Tibial artery (tissue), 4 donors: ENCODE measurements at regions not wholly inside any gene's neighbourhood (a gene's known extent, or its start where the extent isn't known, plus 50 kb on each side); places are given as distances from the start of the nearest gene placed in this dataset.

Source experiments
- DNase-seq, 2 donors: peaks; one replicate each; pipeline ENCODE4 v3.0.0-alpha.2; 2019
- H3K27ac ChIP-seq, 2 donors: fragments of 200-600 bp; sonication (generic) in 1 of 2; 1 replicate in 1 of 2; 2 replicates in 1 of 2; pipeline ENCODE4 v1.5.1; 2018 to 2019; ENCODE audit warnings: mild to moderate bottlenecking in 1 of 2
- H3K27me3 ChIP-seq, 2 donors: fragments of 200-600 bp; sonication (generic) in 1 of 2; one replicate each; pipeline versions ENCODE4 v1.5.1 to v1.6.0; 2016 to 2019
- H3K36me3 ChIP-seq, 3 donors: fragments of 200-600 bp; sonication (generic) in 2 of 3; one replicate each; pipeline ENCODE4 v1.5.1; 2016 to 2019; ENCODE audit warnings: mild to moderate bottlenecking in 2 of 3
- H3K4me1 ChIP-seq, 4 donors: fragments of 200-600 bp; sonication (generic) in 2 of 4; 1 replicate in 3 of 4; 2 replicates in 1 of 4; pipeline ENCODE4 v1.5.1; 2016 to 2019
- H3K4me3 ChIP-seq, 2 donors: fragments of 200-600 bp; sonication (generic) in 1 of 2; 1 replicate in 1 of 2; 2 replicates in 1 of 2; pipeline ENCODE4 v1.5.1; 2018 to 2019; ENCODE audit warnings: mild to moderate bottlenecking in 2 of 2
- H3K9me3 ChIP-seq, 3 donors: fragments of 200-600 bp; sonication (generic) in 1 of 3; one replicate each; pipeline ENCODE4 v1.5.1; 2016 to 2019
- intact Hi-C: fragments of 100-400 bp; cut with DNase I; formaldehyde crosslinking; loops from one replicate; pipeline ENCODE4 v1.15.0; 2023; ENCODE audit warnings: low total_unique reads
- TF ChIP-seq, protein P1 (sequence below), 2 experiments: fragments of 200-600 bp in 1 of 2; fragments of 450-650 bp in 1 of 2; IDR thresholded peaks; one replicate each; pipeline ENCODE4 v1.5.1; 2017 to 2019; ENCODE audit warnings: antibody characterized with exemption in 2 of 2, mild to moderate bottlenecking in 1 of 2, moderate library complexity in 1 of 2

DNA sequence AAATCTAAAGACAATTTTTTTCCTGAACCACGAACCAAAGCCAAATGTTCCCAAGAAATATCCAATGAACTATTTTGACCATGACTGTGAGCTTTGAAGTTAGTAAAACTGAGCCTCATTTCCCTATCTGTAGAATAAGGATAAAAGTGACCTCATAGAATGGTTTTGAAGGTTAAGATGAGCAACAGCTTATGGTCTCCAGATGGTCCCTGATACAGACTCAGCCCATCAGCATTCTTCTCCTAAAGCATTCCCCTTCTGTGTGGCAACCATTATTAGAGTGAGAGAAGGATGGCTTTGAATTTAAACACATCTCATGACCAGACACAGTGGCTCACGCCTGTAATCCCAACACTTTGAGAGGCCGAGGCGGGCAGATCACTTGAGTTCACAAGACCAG is 70.1 kb downstream of the COPRS start:
- no peak overlapping the region for H3K4me3 ChIP-seq
- intact Hi-C loops = no loop called here
- H3K9me3 ChIP-seq = no peaks in the 10 kb centered on the region
- DNase-seq = no peak
- H3K27ac ChIP-seq = peak overlapping the region; percentile 65 to 76
- peaks cover 0 to 12% (median 12%) of the 10 kb centered on the region in 4 donors for H3K4me1 ChIP-seq
- TF ChIP-seq, protein P1, sequence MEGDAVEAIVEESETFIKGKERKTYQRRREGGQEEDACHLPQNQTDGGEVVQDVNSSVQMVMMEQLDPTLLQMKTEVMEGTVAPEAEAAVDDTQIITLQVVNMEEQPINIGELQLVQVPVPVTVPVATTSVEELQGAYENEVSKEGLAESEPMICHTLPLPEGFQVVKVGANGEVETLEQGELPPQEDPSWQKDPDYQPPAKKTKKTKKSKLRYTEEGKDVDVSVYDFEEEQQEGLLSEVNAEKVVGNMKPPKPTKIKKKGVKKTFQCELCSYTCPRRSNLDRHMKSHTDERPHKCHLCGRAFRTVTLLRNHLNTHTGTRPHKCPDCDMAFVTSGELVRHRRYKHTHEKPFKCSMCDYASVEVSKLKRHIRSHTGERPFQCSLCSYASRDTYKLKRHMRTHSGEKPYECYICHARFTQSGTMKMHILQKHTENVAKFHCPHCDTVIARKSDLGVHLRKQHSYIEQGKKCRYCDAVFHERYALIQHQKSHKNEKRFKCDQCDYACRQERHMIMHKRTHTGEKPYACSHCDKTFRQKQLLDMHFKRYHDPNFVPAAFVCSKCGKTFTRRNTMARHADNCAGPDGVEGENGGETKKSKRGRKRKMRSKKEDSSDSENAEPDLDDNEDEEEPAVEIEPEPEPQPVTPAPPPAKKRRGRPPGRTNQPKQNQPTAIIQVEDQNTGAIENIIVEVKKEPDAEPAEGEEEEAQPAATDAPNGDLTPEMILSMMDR (IDR thresholded peaks at IDR 0.05) = no peak
- H3K36me3 ChIP-seq = no peaks in the 10 kb centered on the region
- H3K27me3 ChIP-seq = no peaks in the 10 kb centered on the region

DNA sequence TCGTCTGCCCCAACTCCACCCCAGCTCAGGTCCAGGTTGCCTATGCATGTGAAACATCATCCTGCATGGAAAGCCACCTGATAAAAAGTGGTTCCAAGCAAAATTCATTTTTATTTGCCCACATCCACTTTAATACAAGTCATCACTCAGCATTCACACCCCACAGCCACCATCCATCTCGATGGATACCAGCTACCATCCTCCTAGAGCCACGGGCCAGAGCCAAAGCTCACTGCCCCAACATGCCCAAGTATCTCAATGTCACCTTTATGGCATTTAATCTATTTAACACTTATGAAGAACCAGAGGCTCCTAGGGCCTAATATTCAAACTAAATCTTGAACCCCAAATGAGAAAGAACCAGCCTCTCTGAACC is 70.5 kb downstream of the COPRS start:
- intact Hi-C loops = no loop called here
- Histone ChIP-seq H3K9me3 (no peaks in the 10 kb centered on the region), H3K4me1 (peaks cover 0 to 12% (median 12%) of the 10 kb centered on the region in 4 donors), H3K27ac (peak overlapping the region; percentile 65 to 76), H3K4me3 (no peak overlapping the region), H3K27me3 (no peaks in the 10 kb centered on the region), H3K36me3 (no peaks in the 10 kb centered on the region)
- DNase-seq = no peak
- TF ChIP-seq, protein P1 (IDR thresholded peaks at IDR 0.05) = no peak

DNA sequence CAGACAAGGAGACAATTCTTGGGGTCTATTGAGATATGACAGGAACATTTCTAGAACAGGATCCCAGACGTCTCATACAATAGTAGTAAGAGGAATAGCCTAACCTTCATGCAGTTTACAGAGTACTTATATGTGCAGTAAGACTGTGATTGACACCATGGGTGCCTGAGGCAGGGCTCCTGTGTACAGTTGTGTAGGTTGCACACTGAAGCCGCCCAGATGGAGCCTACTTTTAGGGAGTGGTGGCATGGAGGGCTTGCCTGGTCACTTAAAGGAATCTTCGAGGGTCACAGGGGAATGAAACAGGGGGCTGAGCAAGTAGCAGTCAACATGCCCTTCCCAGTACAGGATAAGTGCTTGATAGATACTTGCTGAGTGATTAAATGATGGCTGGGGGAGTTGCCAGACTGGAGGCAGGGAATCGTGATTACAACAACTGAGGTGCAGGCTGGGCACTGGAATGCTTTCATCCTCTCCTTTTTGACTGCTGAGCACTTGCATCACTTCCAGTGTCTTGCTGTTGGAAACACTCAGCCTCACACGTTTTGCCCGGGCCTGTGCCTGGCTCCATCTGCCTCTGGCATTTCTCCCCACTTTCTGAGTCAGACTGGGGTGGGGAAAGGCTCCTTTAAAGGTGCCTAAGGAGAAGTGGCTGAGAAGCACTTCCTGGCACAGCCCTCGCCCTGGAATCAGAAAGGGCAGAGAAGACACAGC is 71.0 kb downstream of the COPRS start:
- intact Hi-C loops = no loop called here
- H3K27me3 ChIP-seq = no peaks in the 10 kb centered on the region
- peaks cover 0 to 12% (median 12%) of the 10 kb centered on the region in 4 donors for H3K4me1 ChIP-seq
- DNase-seq = peak; percentile 54 to 90
- H3K27ac ChIP-seq = peak overlapping the region; percentile 65 to 76
- H3K36me3 ChIP-seq = no peaks in the 10 kb centered on the region
- no peak overlapping the region for H3K4me3 ChIP-seq
- TF ChIP-seq, protein P1 (IDR thresholded peaks at IDR 0.05) = no peak
- no peaks in the 10 kb centered on the region for H3K9me3 ChIP-seq

DNA sequence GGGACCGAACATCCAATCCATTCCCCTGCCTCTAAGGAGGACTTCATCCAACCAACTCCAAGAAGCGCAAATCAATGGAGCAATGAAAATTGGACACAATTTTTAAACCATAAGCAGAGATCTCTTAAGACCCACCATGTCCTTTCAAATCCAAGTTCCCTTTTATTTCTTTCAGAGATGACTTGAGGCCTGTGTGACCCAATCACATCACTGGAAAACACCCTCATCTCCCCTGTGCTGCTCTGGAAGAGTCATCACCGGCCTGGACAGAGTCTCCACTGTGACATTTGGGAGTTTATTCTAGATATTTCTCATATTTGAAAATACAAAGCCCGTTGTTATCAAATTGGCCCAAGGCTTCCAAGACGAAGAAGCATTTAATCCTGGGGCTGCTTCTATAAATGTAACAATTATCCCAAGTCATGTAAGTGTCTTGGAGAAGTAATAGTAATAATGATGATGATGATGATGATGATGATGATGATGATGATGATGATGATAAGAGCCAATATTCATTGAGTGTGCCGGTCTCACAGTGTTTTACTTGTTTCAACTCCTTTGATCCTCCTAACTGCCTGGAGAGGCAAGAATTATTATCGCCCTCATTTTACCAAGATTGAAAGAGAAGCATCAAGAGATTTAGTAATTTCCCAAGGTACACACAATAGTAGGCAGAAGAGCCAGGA is 72.1 kb downstream of the COPRS start:
- H3K27ac ChIP-seq = no peak overlapping the region

DNA sequence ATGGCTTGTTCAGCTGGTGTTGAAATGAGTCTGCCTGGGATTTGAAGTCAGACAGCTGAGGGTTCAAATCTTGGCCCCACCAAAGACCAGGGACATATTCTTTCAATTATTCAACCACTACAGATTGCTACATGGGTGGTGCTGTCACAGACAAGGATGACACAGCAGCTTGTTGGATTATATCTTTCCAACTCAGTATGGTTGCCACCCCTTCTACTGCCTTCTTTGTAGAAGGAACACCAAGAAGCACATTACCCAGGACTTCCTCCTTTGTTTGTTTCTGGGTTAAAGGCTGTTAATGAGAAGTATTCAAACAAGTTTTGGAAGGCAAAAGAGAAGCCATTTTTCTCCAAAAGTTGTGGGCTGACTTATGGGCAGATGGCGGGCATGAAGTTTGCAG is 78.6 kb downstream of the COPRS start:
- TF ChIP-seq, protein P1 (IDR thresholded peaks at IDR 0.05) = no peak
- Histone ChIP-seq H3K36me3 (no peaks in the 10 kb centered on the region), H3K27me3 (no peaks in the 10 kb centered on the region), H3K27ac (no peak overlapping the region), H3K4me3 (no peak overlapping the region), H3K4me1 (no peaks in the 10 kb centered on the region), H3K9me3 (no peaks in the 10 kb centered on the region)
- DNase-seq = no peak
- intact Hi-C loops = no loop called here

More for the DNA sequence above, 72.1 kb downstream of the COPRS start:
- intact Hi-C loops = no loop called here
- TF ChIP-seq, protein P1 (IDR thresholded peaks at IDR 0.05) = no peak
- Histone ChIP-seq H3K9me3 (no peaks in the 10 kb centered on the region), H3K4me1 (peaks cover 0 to 12% (median 12%) of the 10 kb centered on the region in 4 donors), H3K27me3 (no peaks in the 10 kb centered on the region), H3K4me3 (no peak overlapping the region), H3K36me3 (no peaks in the 10 kb centered on the region)
- DNase-seq = no peak
